ENCODE measurements at regions not wholly inside any gene's neighbourhood (a gene's known extent, or its start where the extent isn't known, plus 50 kb on each side); places are given as distances from the start of the nearest gene placed in this dataset.

- no peak overlapping the region for H3K4me2 ChIP-seq (ENCODE audit: low read length)
- H3K27ac ChIP-seq: no peak overlapping the region
- no peaks in the 10 kb centered on the region for H3K27me3 ChIP-seq (ENCODE audit: control insufficient read depth, insufficient read depth, low read length)
- no peaks in the 10 kb centered on the region for H3K79me2 ChIP-seq
- no peak overlapping the region for H3K4me3 ChIP-seq (ENCODE audit: low read depth, low read length)
- no peaks in the 10 kb centered on the region for H3K9me3 ChIP-seq (ENCODE audit: control insufficient read depth, low read length)
- H3K4me1 ChIP-seq: no peaks in the 10 kb centered on the region
- H3K36me3 ChIP-seq (ENCODE audit: control insufficient read depth, insufficient read depth, low read length): no peaks in the 10 kb centered on the region
- H3K9ac ChIP-seq: no peak overlapping the region
- no peak for TF ChIP-seq CTCF (IDR thresholded peaks at IDR 0.05)
- H2AFZ ChIP-seq: no peak overlapping the region
Observed at GRCh38 chr6:112752305-112752704, 405.2 kb downstream of the RFPL4B start.

DNA sequence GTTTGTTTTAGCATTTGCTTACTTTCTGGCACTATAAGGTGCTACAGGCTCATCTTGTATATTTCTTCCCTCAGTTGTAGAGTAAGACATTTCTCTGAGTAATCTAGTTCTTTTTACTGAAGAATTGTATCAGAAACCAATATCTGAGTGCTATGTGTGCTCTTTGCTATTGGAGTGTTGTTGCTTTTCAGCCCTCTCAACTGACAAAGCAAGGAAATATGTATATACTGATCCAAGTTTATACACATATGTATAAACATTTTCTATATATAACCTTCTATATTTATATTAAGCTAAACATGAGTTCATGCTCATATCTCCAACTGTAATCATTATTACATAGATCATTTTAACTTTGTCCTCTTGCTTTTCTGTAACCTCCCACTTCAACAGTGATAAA lies 405.7 kb downstream of the RFPL4B start:
- H3K36me3 ChIP-seq (ENCODE audit: control insufficient read depth, insufficient read depth, low read length): no peaks in the 10 kb centered on the region
- H3K4me1 ChIP-seq: no peaks in the 10 kb centered on the region
- no peak overlapping the region for H2AFZ ChIP-seq
- no peak overlapping the region for H3K9ac ChIP-seq
- H3K27me3 ChIP-seq (ENCODE audit: control insufficient read depth, insufficient read depth, low read length): no peaks in the 10 kb centered on the region
- no peak overlapping the region for H3K4me2 ChIP-seq (ENCODE audit: low read length)
- H3K4me3 ChIP-seq (ENCODE audit: low read depth, low read length): no peak overlapping the region
- H3K79me2 ChIP-seq: no peaks in the 10 kb centered on the region
- no peaks in the 10 kb centered on the region for H3K9me3 ChIP-seq (ENCODE audit: control insufficient read depth, low read length)
- no peak for TF ChIP-seq CTCF (IDR thresholded peaks at IDR 0.05)
- H3K27ac ChIP-seq: no peak overlapping the region

DNA sequence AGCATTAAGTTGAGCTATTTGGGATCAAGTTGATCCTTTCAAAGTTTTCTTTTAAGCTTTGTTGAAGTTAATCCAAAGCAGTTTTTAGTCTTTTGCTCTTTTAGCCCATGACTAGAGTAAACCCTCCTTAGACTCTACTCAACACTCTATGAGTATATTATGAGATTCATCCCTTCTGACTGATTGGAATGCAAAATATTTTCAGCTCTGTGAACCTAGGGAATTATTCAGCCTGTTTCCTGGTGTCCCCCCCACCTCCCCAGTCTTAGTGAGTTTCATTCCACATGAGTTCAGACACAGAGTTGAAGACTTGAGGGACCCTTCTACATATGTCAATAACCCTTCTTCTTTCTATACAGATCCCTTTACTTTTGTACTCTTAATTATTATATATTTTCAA lies 413.7 kb downstream of the RFPL4B start:
- Histone ChIP-seq H3K36me3 (ENCODE audit: control insufficient read depth, insufficient read depth, low read length) (no peaks in the 10 kb centered on the region), H3K27me3 (ENCODE audit: control insufficient read depth, insufficient read depth, low read length) (no peaks in the 10 kb centered on the region), H3K4me2 (ENCODE audit: low read length) (no peak overlapping the region), H3K79me2 (no peaks in the 10 kb centered on the region), H3K4me1 (no peaks in the 10 kb centered on the region), H2AFZ (no peak overlapping the region), H3K9me3 (ENCODE audit: control insufficient read depth, low read length) (no peaks in the 10 kb centered on the region), H3K4me3 (ENCODE audit: low read depth, low read length) (no peak overlapping the region), H3K9ac (no peak overlapping the region), H3K27ac (no peak overlapping the region)
- TF ChIP-seq CTCF (IDR thresholded peaks at IDR 0.05): no peak

- no peaks in the 10 kb centered on the region for H3K79me2 ChIP-seq
- H3K9ac ChIP-seq: no peak overlapping the region
- no peaks in the 10 kb centered on the region for H3K4me1 ChIP-seq
- no peak overlapping the region for H3K4me2 ChIP-seq (ENCODE audit: low read length)
- H3K36me3 ChIP-seq (ENCODE audit: control insufficient read depth, insufficient read depth, low read length): no peaks in the 10 kb centered on the region
- no peaks in the 10 kb centered on the region for H3K9me3 ChIP-seq (ENCODE audit: control insufficient read depth, low read length)
- H3K27me3 ChIP-seq (ENCODE audit: control insufficient read depth, insufficient read depth, low read length): no peaks in the 10 kb centered on the region
- TF ChIP-seq CTCF (IDR thresholded peaks at IDR 0.05): no peak
- no peak overlapping the region for H3K27ac ChIP-seq
- H2AFZ ChIP-seq: no peak overlapping the region
- no peak overlapping the region for H3K4me3 ChIP-seq (ENCODE audit: low read depth, low read length)
Observed at GRCh38 chr6:112761740-112762139, 414.6 kb downstream of the RFPL4B start.

DNA sequence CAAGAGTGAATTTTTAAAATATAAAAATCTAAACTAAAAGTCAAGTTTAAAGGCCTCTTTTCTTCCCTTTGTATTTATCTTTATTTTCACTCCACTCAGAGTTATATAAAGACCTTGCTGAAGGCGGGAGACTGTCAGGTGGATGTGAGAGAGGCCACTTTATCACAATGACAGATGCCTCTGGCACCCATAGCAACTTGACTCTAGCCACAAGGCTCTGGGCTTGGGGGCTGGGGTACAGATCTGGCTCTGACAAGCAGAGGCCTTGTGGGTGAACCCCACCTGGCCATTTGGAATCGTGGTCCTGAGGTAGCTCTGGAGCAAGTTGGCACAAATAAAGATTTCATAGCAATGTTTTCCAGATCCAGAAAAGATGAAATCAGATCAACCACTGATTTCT lies 417.2 kb downstream of the RFPL4B start:
- Histone ChIP-seq H3K9me3 (ENCODE audit: control insufficient read depth, low read length) (no peaks in the 10 kb centered on the region), H3K79me2 (no peaks in the 10 kb centered on the region), H3K4me1 (no peaks in the 10 kb centered on the region), H3K9ac (no peak overlapping the region), H2AFZ (no peak overlapping the region), H3K27ac (no peak overlapping the region), H3K4me2 (ENCODE audit: low read length) (no peak overlapping the region), H3K36me3 (ENCODE audit: control insufficient read depth, insufficient read depth, low read length) (no peaks in the 10 kb centered on the region), H3K27me3 (ENCODE audit: control insufficient read depth, insufficient read depth, low read length) (no peaks in the 10 kb centered on the region), H3K4me3 (ENCODE audit: low read depth, low read length) (no peak overlapping the region)
- no peak for TF ChIP-seq CTCF (IDR thresholded peaks at IDR 0.05)
